HS-27A (cell line): ENCODE measurements at regions not wholly inside any gene's neighbourhood (a gene's known extent, or its start where the extent isn't known, plus 50 kb on each side); places are given as distances from the start of the nearest gene placed in this dataset.
"Not testable (repeated sequence)": the region's sequence is repeated elsewhere in the genome, so short reads cannot be mapped to it uniquely, and the experiment has no call there.

ENCODE experiments used
- DNase-seq: peaks from one replicate; pipeline ENCODE4 v3.0.0-alpha.2; 2012; ENCODE audit warnings: low read depth, missing footprints

DNA sequence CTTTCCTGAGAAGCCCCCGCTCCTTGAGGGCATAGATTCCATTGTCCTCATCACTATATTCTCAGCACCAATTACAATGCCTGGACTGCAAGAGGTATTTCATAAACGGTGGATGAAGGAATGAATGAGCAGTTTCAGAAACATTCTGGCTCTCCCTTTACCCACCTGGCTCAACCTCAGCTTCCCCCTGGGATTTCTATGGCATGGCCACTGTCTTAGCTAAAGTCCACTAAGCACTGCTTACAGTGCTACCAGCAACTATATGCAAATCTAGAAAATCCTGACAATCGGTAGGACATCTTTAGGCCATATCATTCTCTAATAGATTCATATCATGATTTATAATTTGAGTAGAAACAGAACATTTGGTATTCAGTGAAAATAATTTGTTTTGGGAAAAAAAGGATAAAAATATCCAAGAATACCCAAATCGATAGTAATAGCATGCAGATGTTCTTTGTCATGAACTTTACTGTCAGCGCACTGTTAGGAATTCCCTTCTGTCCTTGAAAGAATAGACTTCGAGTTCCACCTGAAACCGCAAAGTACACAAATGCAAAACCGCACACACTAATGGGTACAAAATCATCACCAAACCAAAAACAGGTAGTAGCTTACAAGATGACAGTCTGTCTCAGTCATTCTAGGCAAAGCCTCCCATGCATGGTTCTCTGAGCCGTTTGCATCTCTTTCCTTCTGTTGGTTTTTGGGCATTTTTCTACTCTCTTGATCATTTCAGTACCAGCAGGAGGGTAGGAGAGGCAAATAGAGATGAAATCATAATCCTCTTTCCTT, 303.6 kb upstream of the ID2 start:
- no peak for DNase-seq

DNA sequence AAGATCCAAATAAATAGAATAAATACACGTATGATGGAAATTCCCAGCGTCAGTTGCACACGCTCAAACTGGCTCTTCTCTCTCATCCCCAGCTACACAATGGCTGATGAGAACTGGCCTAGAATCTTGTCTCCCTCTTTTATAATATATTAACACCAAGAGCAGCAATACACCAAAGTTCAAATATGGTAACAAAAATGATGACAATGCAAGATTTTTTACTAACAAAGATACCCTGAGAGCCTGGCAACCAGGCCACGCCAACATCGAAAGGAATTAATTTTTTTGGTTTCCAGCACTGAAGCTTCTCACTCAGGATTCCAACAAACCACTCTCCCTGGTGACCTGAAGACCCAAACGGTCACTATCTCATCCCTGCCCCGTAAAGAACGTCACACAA, 302.7 kb upstream of the ID2 start:
- no peak for DNase-seq

GRCh38 chr2:8379549-8379948, 302.3 kb upstream of the ID2 start:
- no peak for DNase-seq

DNA sequence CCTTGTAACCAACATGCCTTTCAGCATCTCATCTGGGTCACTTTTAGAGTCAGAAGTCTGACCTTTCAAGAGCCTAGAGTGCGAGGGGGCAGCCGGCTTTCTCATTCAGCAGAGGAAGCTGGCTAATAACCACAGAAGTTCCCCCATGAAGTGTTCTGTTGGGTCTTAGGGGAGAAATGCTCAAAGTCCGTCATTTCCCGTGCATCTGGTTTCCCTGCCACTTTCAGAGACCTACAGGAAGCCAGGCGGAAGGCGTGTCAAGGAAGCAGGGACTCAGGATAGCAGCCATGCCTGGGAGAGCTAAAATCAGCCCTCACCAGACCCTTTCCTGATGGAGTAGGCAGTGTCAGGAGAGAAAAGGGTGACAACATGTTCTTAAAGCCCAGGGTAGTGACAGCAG, 301.8 kb upstream of the ID2 start:
- no peak for DNase-seq

GRCh38 chr2:8380566-8380965, 301.3 kb upstream of the ID2 start:
- DNase-seq = no peak

DNA sequence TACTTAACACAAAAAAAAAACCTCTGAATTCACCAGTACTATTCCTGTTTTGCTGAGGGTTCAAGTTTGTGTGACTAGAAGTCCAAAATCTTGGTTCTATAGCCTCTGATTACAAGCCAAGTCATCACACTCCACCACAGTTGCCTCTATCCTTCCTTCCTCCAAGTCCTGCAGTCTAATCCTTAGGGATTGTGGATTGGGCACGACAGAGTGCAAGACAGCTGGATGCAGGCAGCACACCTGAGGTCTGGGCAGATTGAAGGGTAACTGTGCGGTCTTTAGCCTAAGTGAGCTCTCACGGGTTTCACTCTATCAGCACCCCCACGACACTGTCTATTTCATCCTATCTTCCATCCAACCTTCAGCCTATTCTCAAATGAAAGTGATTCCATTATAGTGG, 299.4 kb upstream of the ID2 start:
- no peak for DNase-seq

DNA sequence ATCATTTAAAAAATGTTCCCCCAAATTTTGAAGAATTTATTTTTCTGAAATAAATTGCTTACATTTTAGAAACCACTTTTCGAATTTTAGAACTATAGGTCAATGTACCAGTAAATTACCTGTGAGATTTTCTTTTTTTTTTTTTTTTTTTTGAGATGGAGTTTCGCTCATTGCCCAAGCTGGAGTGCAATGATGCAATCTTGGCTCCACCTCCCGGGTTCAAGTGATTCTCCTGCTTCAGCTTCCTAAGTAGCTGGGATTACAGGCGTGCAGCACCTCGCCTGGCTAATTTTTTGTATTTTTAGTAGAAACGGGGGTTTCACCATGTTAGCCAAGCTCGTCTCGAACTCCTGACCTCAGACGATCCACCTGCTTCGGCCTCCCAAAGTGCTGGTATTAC, 295.1 kb upstream of the ID2 start:
- not testable (repeated sequence) for DNase-seq

DNA sequence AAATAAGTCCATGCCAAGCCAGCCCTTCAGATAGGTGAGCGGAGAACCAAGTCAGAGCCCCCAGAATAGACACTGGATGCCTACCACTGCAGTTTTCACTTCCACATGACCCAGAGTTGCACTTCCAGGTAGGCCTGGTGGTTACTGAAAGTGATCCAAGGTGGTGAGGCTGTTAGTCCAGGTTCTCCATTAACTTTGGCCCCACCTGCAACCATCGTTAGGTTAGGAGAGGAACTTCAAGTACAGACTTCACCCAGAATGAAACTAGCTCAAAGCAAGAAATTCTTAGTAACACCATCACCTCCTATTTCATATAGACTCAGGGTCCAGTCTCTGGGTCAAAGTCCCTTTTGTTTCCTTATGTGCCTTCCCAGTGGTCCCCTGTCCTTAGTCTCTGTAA, 293.1 kb upstream of the ID2 start:
- DNase-seq = no peak

GRCh38 chr2:8389431-8390108, 292.3 kb upstream of the ID2 start:
- DNase-seq = no peak

DNA sequence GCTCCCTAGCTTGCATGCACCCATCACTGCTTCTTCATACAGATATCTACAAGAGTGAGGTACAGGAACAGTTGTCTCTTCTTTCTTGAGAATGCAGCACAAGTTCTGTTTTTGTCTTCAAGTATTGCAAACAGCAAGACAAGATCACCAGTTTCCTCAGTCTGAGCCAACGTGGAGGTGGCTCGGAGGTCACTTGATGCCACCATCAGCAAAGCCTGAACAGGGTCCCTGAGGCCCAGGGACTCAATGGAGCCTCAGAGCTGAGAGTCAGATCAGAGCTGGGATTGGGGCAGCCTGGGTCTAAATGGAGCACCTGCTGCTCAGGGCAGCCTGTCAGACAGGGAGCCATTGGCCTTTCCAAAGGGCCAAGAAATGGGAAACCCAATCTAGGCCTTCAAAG, 290.7 kb upstream of the ID2 start:
- no peak for DNase-seq

GRCh38 chr2:8391584-8391983, 290.3 kb upstream of the ID2 start:
- DNase-seq = no peak

- no peak for DNase-seq
These were observed 289.6 kb upstream of the ID2 start for GRCh38 chr2:8392098-8392866.

GRCh38 chr2:8393506-8393905, 288.4 kb upstream of the ID2 start:
- DNase-seq = no peak

GRCh38 chr2:8394131-8394530, 287.7 kb upstream of the ID2 start:
- no peak for DNase-seq

DNA sequence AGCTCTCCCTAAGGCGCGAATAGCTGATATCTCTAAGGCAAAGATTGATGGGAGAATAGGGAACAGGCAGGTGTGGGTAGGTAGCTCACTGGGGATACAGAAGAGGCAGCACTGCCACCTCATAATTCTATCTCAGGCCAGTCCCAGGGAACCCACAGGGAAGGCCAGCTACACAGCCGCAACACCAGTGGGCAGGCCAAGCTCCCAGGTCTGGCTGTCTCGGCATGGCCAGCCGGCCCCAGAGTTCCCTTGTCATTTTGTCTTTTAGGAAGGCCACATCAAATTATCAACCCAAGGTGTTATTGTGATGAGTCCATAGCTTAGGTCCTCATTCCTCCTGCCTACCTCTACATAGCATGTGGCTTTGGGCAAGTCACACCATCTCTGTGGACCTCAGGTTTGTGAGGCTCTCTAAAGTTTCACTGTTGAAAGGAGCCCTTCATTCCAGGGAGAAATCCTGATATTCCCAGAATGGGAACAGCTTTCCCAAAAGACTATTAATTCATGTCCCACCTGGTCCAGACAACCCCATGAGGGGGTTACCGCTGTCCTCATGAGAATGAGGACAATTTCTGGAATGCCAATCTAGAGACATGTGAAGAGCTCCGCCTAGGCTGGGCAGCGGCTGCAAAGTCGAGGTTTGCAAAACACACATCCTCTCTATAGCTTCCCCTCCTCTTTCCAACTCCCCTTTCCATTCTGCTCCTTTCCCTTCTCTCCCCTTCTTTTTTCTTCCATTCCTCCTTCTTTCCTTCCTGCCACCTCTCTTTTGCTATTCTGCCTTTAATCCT, 287.1 kb upstream of the ID2 start:
- no peak for DNase-seq

DNA sequence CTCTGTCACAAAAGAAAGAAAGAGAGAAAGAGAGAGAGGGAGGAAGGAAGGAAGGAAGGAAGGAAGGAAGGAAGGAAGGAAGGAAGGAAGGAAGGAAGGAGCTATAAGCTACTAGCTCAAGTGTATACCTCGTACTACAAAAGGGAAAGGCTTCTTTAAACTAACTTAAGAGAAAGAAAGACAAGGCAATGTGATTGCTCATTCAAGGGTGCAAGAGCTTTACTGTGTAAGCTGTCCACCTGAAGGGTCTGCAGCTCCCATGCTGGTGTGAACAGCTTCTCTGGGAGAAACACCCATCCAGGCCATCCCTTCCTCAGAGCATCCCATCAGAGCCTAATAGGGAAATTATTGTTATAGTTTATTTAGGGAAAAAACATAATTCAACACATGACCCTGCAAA, 286.1 kb upstream of the ID2 start:
- DNase-seq = no peak

DNA sequence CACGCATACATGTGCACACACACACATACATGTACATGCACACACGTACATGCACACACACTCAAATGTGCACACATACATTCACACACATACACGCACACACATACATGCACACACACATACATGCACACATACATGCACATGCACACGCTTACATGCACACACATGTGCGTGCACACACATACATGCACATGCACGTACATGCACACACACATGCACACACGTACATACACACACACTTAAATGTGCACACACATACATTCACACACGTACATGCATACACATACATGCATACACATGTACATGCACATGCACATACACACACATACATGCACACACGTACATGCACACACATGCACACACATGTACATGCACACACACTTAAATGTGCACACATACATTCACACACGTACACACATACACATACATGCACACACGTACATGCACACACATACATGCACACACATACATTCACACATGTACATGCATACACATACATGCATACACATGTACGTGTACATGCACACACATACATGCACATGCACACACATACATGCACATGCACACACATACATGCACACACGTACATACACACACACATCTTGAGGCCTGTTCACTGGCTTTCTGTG, 283.7 kb upstream of the ID2 start:
- DNase-seq = no peak

DNA sequence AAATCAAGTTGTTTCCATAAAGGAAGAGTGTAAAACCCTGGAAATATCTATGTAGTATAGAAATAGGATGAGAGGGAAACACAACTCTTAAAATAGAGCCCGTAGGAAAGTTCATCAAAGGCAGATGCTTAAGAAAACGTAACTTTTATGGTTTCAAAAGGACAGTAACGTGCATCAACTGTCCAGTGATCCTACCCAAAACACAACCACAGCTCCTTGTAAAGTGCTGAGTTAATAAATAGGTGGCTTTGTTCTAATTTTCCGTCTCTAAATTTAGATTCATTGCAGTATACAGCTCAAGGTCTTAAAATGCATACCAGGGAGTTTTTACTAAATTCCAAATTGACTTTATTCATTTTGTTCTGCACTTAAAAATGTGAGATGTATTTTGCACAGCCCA, 282.1 kb upstream of the ID2 start:
- no peak for DNase-seq

- no peak for DNase-seq
These were observed 281.7 kb upstream of the ID2 start for GRCh38 chr2:8400196-8400595.

DNA sequence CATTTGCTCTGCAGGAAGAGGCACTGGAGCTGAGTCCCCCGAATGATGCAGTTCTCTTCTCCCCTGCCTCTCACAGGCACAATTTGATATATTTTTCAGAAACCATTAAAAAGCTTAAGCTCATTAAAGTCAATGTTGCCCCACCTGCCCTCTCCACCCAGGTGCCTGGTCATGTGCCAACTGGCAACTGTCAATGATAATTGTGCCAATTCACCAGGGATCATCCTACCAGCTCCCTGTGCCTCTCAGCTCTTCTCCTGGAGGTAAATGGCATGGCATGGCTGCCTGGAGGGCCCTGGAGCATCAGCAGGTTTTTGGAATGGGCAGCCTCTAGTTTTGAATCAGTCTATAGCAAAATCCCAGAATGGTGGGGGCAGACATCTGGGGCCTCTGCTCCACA, 279.6 kb upstream of the ID2 start:
- no peak for DNase-seq

DNA sequence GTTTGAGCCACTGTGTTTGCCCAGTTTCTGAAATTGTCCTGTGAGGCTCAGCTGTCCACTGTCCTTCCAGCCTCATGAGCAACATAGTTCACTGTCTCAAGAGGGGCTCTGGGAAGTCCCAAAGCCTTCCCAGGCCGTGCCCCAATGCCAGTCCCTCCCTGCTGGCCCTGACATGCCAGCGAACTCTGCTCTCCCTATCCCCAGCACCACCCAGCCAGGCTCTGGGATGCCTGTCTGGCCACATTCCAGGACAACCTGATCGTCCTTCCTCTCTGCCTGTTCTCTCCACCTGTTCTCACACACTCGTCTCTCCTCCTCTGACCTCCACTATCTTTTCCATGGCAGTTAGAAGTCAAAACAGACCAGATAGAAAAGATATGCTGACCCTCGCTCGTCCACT, 278.0 kb upstream of the ID2 start:
- DNase-seq = no peak

DNA sequence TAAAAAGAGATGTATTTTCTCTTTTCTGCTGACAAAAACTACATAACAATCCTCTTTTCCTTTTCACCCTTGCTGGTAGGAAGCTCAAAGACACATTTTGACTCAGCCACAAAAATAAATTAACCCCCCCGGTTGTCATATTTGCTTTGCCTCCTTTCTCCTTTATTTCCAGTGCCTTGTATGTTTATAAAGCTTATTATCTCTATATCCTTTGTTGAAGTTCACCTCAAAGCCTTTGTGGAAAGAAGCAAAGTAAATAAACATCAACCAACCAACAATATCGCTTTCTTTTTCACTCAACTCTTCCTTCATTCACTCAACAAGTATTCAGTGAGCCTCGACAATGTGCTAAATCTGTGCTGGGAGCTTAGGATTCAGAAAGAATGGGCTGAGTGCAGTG, 276.5 kb upstream of the ID2 start:
- DNase-seq = no peak
